Astrocyte (in vitro differentiated cells and primary cell): ENCODE measurements at regions not wholly inside any gene's neighbourhood (a gene's known extent, or its start where the extent isn't known, plus 50 kb on each side); places are given as distances from the start of the nearest gene placed in this dataset.

Experiments used
- CTCF ChIP-seq: IDR thresholded peaks from 2 replicates; pipeline ENCODE4 v1.5.1; 2011; ENCODE audit warnings: low read depth, mild to moderate bottlenecking, inconsistent platforms, low read length, moderate library complexity; ENCODE audit not compliant: insufficient read depth
- EZH2 ChIP-seq: IDR thresholded peaks from 2 replicates; pipeline ENCODE4 v1.6.1; 2012; ENCODE audit warnings: mild to moderate bottlenecking, low read length, inconsistent platforms; ENCODE audit not compliant: insufficient read depth

- TF ChIP-seq CTCF (no peak), EZH2 (no peak)
These were observed 185.4 kb upstream of the MMADHC start for GRCh38 chr2:149773006-149773405.
